ENCODE measurements at regions not wholly inside any gene's neighbourhood (a gene's known extent, or its start where the extent isn't known, plus 50 kb on each side); places are given as distances from the start of the nearest gene placed in this dataset.

DNA sequence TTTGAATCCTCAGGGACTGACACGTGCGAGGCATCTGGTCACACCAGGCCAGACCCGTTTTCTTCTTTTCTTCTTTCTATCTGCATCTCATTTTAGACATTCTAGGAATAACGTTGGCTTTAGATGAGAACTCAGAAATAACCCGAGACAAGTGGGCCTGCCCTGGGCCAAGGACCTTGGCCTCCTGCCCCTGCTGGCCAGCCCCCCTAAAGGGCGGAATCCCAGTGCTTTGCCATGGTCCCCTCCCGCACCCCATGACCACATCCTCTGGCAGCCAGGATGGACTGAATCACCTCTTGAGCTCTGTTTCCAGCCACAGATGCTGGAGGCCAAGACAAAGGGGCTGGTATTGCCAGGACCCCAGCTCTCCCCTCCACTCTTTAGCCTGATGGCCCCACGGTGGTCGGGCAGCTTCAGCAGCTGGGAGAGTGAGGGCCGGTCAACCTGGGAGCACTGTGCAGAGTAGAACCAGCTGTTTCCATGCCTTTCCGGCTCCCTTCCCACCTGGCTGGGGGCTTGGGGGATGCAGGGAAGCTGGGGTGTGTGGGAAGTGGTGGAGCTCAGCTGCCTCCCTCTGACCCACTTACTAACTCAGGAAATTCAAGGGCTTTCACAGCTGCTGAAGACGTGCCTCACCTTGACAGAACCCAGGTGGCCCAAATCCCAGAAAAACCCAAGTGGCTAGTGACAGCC lies 190.9 kb downstream of the FAM43A start:
- TF ChIP-seq, protein P1, sequence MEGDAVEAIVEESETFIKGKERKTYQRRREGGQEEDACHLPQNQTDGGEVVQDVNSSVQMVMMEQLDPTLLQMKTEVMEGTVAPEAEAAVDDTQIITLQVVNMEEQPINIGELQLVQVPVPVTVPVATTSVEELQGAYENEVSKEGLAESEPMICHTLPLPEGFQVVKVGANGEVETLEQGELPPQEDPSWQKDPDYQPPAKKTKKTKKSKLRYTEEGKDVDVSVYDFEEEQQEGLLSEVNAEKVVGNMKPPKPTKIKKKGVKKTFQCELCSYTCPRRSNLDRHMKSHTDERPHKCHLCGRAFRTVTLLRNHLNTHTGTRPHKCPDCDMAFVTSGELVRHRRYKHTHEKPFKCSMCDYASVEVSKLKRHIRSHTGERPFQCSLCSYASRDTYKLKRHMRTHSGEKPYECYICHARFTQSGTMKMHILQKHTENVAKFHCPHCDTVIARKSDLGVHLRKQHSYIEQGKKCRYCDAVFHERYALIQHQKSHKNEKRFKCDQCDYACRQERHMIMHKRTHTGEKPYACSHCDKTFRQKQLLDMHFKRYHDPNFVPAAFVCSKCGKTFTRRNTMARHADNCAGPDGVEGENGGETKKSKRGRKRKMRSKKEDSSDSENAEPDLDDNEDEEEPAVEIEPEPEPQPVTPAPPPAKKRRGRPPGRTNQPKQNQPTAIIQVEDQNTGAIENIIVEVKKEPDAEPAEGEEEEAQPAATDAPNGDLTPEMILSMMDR (IDR thresholded peaks at IDR 0.05; ENCODE audit: insufficient read depth, low read length, poor library complexity, severe bottlenecking), result no peak
- TF ChIP-seq EZH2phosphoT487 (conservative IDR thresholded peaks at IDR 0.05; ENCODE audit: low read length), result no peak

Measured in SU-DHL-6 (cell line).